GM12891 (cell line): ENCODE measurements at regions not wholly inside any gene's neighbourhood (a gene's known extent, or its start where the extent isn't known, plus 50 kb on each side); places are given as distances from the start of the nearest gene placed in this dataset.

Experiments
- POLR2A ChIP-seq: IDR thresholded peaks from 2 replicates; pipeline ENCODE4 v1.6.1; 2011; ENCODE audit warnings: low read depth, low read length, control low read depth
- POLR2AphosphoS5 ChIP-seq: IDR thresholded peaks from 2 replicates; pipeline ENCODE4 v1.6.1; 2011; ENCODE audit warnings: low read depth, low read length, control low read depth
- TAF1 ChIP-seq: IDR thresholded peaks from 2 replicates; pipeline ENCODE4 v1.6.1; 2011; ENCODE audit warnings: low read depth, low read length, control low read depth

DNA sequence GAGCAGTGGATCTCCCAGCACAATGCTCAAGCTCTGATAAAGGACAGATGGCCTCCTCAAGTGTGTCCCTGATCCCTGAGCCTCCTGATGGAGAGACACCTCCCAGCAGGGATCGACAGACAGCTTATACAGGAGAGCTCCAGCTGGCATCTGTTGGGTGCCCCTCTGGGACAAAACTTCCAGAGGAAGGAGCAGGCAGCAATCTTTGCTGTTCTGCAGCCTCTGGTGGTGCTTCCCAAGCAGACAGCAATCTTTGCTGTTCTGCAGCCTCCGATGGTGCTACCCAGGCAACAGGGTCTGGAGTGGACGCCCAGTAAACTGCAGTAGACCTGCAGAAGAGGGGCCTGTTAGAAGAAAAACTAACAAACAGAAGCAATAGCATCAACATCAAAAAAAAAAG is 349.3 kb upstream of the SPRY2 start:
- TF ChIP-seq POLR2A (no peak), POLR2AphosphoS5 (no peak), TAF1 (no peak)
